MM.1S (cell line): ENCODE measurements at regions not wholly inside any gene's neighbourhood (a gene's known extent, or its start where the extent isn't known, plus 50 kb on each side); places are given as distances from the start of the nearest gene placed in this dataset.

ENCODE experiments used
- EZH2 ChIP-seq: fragments of 300-600 bp; sonication (generic); optimal IDR thresholded peaks from 2 replicates; pipeline ENCODE3; 2017; ENCODE audit warnings: low read depth, mild to moderate bottlenecking, antibody characterized with exemption, low read length, mixed read lengths
- EZH2phosphoT487 ChIP-seq: fragments of 300-600 bp; sonication (generic); IDR thresholded peaks from 2 replicates; pipeline ENCODE4 v1.6.1; 2018; ENCODE audit warnings: antibody characterized with exemption, low read length
- TF ChIP-seq, protein P1 (sequence below): fragments of 300-600 bp; sonication (generic); IDR thresholded peaks from 2 replicates; pipeline ENCODE4 v1.5.1; 2016; ENCODE audit warnings: antibody characterized with exemption, low read length, mixed read lengths

GRCh38 chr14:98415766-98416165 lies 856.2 kb downstream of the BCL11B start:
- TF ChIP-seq EZH2 (no peak), EZH2phosphoT487 (no peak)
- TF ChIP-seq, protein P1, sequence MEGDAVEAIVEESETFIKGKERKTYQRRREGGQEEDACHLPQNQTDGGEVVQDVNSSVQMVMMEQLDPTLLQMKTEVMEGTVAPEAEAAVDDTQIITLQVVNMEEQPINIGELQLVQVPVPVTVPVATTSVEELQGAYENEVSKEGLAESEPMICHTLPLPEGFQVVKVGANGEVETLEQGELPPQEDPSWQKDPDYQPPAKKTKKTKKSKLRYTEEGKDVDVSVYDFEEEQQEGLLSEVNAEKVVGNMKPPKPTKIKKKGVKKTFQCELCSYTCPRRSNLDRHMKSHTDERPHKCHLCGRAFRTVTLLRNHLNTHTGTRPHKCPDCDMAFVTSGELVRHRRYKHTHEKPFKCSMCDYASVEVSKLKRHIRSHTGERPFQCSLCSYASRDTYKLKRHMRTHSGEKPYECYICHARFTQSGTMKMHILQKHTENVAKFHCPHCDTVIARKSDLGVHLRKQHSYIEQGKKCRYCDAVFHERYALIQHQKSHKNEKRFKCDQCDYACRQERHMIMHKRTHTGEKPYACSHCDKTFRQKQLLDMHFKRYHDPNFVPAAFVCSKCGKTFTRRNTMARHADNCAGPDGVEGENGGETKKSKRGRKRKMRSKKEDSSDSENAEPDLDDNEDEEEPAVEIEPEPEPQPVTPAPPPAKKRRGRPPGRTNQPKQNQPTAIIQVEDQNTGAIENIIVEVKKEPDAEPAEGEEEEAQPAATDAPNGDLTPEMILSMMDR: no peak
